DOHH2 (cell line): ENCODE measurements at regions not wholly inside any gene's neighbourhood (a gene's known extent, or its start where the extent isn't known, plus 50 kb on each side); places are given as distances from the start of the nearest gene placed in this dataset.

ENCODE experiments used
- H3F3A ChIP-seq: fragments of 200-600 bp; sonication (generic), shearing (Covaris generic); 2 replicates; pipeline ENCODE4 v1.6.0; 2016; ENCODE audit warnings: antibody characterized with exemption, mild to moderate bottlenecking; ENCODE audit not compliant: control insufficient read depth, insufficient read depth
- H3K27ac ChIP-seq: fragments of 200-600 bp; sonication (generic); 2 replicates; pipeline ENCODE4 v1.5.1; 2014; ENCODE audit warnings: low read depth, mild to moderate bottlenecking, low read length, moderate library complexity
- H3K27me3 ChIP-seq: fragments of 200-600 bp; sonication (generic); 2 replicates; pipeline ENCODE4 v1.6.1; 2014; ENCODE audit warnings: mild to moderate bottlenecking, low read length, mixed read lengths; ENCODE audit not compliant: control insufficient read depth
- H3K36me3 ChIP-seq: fragments of 200-600 bp; sonication (generic); 2 replicates; pipeline ENCODE4 v1.6.1; 2014; ENCODE audit warnings: mild to moderate bottlenecking, low read length, moderate library complexity, mixed read lengths; ENCODE audit not compliant: control insufficient read depth
- H3K4me1 ChIP-seq: fragments of 200-600 bp; sonication (generic); 2 replicates; pipeline ENCODE4 v1.6.1; 2014; ENCODE audit warnings: mild to moderate bottlenecking, low read length, mixed read lengths; ENCODE audit not compliant: control insufficient read depth
- H3K4me2 ChIP-seq: fragments of 200-600 bp; sonication (generic); 2 replicates; pipeline ENCODE4 v1.6.0; 2014; ENCODE audit warnings: mild to moderate bottlenecking, low read length, moderate library complexity
- H3K4me3 ChIP-seq: fragments of 200-600 bp; sonication (generic); 2 replicates; pipeline ENCODE4 v1.5.1; 2014; ENCODE audit warnings: mild to moderate bottlenecking, low read length, mixed read lengths
- H3K79me2 ChIP-seq: fragments of 200-600 bp; sonication (generic); 2 replicates; pipeline ENCODE4 v1.6.1; 2014; ENCODE audit warnings: mild to moderate bottlenecking, low read length, mixed read lengths; ENCODE audit not compliant: control insufficient read depth
- H3K9me2 ChIP-seq: fragments of 200-600 bp; sonication (generic); replicated peaks from 2 replicates; pipeline ENCODE4 v1.6.1; 2014; ENCODE audit warnings: mild to moderate bottlenecking, low read length, mixed read lengths; ENCODE audit not compliant: control insufficient read depth
- H3K9me3 ChIP-seq: fragments of 200-600 bp; sonication (generic); 2 replicates; pipeline ENCODE4 v1.6.1; 2014; ENCODE audit warnings: antibody characterized with exemption, low read length, mixed read lengths; ENCODE audit not compliant: control insufficient read depth, insufficient read depth
- H4K20me1 ChIP-seq: fragments of 200-600 bp; sonication (generic); 2 replicates; pipeline ENCODE4 v1.6.0; 2014; ENCODE audit warnings: low read depth, mild to moderate bottlenecking, antibody characterized with exemption, low read length, moderate library complexity; ENCODE audit not compliant: control insufficient read depth, insufficient read depth
- EZH2phosphoT487 ChIP-seq: fragments of 200-600 bp; sonication (generic); IDR thresholded peaks from 2 replicates; pipeline ENCODE4 v1.6.1; 2017; ENCODE audit warnings: borderline replicate concordance, mild to moderate bottlenecking, antibody characterized with exemption, low read length, moderate library complexity, mixed read lengths
- TF ChIP-seq, protein P1 (sequence below): fragments of 200-600 bp; sonication (generic); IDR thresholded peaks from one replicate; pipeline ENCODE4 v1.5.1; 2014; ENCODE audit warnings: antibody characterized with exemption, mild to moderate bottlenecking, low read depth, low read length; ENCODE audit not compliant: poor library complexity, severe bottlenecking

DNA sequence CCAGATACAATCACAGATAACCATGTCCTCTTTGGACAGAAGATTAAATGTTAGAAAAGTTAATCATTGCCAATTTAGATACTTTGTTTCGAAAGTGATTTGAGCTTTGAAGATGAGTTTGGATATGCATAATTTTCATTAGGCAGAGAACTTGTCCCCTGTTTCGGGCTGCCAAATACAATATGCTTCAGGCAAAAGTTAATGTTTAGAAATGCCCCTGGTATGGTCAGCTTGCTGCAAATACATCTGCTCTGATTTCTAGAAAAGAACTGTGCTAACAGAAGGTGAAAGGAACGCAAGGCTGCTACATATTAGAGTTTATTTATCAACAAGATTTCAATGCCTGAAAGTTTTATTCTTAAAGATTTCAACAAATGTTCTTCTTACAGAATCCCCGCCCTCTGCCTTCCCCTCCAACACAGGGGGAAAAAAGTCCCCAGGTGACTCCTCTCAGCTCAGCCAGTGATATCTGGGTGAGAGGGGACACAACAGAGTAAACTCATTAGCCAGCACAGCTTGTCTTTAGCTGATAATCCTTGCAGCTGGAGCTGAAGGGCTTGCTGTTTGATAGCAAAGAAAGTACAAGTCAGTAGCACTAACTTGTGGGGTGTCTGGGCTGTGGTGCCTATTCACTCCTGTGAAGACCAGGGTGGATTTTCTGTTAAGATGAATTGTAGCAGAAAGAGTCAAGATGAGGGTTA lies 435.7 kb downstream of the DMAC1 start:
- Histone ChIP-seq H3K4me3 (no peak overlapping the region), H3K9me3 (no peaks in the 10 kb centered on the region), H3K4me1 (no peaks in the 10 kb centered on the region), H3K36me3 (no peaks in the 10 kb centered on the region), H3K79me2 (no peaks in the 10 kb centered on the region), H3K27me3 (no peaks in the 10 kb centered on the region), H4K20me1 (no peaks in the 10 kb centered on the region), H3F3A (no peaks in the 10 kb centered on the region), H3K27ac (no peak overlapping the region), H3K4me2 (no peak overlapping the region), H3K9me2 (no peaks in the 10 kb centered on the region)
- no peak for TF ChIP-seq EZH2phosphoT487
- TF ChIP-seq, protein P1, sequence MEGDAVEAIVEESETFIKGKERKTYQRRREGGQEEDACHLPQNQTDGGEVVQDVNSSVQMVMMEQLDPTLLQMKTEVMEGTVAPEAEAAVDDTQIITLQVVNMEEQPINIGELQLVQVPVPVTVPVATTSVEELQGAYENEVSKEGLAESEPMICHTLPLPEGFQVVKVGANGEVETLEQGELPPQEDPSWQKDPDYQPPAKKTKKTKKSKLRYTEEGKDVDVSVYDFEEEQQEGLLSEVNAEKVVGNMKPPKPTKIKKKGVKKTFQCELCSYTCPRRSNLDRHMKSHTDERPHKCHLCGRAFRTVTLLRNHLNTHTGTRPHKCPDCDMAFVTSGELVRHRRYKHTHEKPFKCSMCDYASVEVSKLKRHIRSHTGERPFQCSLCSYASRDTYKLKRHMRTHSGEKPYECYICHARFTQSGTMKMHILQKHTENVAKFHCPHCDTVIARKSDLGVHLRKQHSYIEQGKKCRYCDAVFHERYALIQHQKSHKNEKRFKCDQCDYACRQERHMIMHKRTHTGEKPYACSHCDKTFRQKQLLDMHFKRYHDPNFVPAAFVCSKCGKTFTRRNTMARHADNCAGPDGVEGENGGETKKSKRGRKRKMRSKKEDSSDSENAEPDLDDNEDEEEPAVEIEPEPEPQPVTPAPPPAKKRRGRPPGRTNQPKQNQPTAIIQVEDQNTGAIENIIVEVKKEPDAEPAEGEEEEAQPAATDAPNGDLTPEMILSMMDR = no peak

GRCh38 chr9:7360513-7360912 lies 439.1 kb downstream of the DMAC1 start:
- TF ChIP-seq, protein P1 = peak; percentile 25
- no peak for TF ChIP-seq EZH2phosphoT487
- no peaks in the 10 kb centered on the region for H3K9me2 ChIP-seq
- no peaks in the 10 kb centered on the region for H3K4me1 ChIP-seq
- no peaks in the 10 kb centered on the region for H3K27me3 ChIP-seq
- H3K27ac ChIP-seq = no peak overlapping the region
- H4K20me1 ChIP-seq = no peaks in the 10 kb centered on the region
- H3K4me3 ChIP-seq = no peak overlapping the region
- no peak overlapping the region for H3K4me2 ChIP-seq
- no peaks in the 10 kb centered on the region for H3K9me3 ChIP-seq
- no peaks in the 10 kb centered on the region for H3K36me3 ChIP-seq
- H3F3A ChIP-seq = no peaks in the 10 kb centered on the region
- no peaks in the 10 kb centered on the region for H3K79me2 ChIP-seq

- no peaks in the 10 kb centered on the region for H3K79me2 ChIP-seq
- no peak overlapping the region for H3K4me3 ChIP-seq
- no peaks in the 10 kb centered on the region for H3K36me3 ChIP-seq
- TF ChIP-seq, protein P1 = no peak
- no peak for TF ChIP-seq EZH2phosphoT487
- H4K20me1 ChIP-seq = no peaks in the 10 kb centered on the region
- no peak overlapping the region for H3K27ac ChIP-seq
- H3K4me1 ChIP-seq = no peaks in the 10 kb centered on the region
- H3F3A ChIP-seq = no peaks in the 10 kb centered on the region
- no peaks in the 10 kb centered on the region for H3K27me3 ChIP-seq
- no peaks in the 10 kb centered on the region for H3K9me3 ChIP-seq
- H3K9me2 ChIP-seq = no peaks in the 10 kb centered on the region
- no peak overlapping the region for H3K4me2 ChIP-seq
Observed at GRCh38 chr9:7358876-7359275, 440.7 kb downstream of the DMAC1 start.
